CD4-positive, alpha-beta memory T cell (primary cell): ENCODE measurements at regions not wholly inside any gene's neighbourhood (a gene's known extent, or its start where the extent isn't known, plus 50 kb on each side); places are given as distances from the start of the nearest gene placed in this dataset.
"Not testable (repeated sequence)": the region's sequence is repeated elsewhere in the genome, so short reads cannot be mapped to it uniquely, and the experiment has no call there.

Source experiments
- CTCF ChIA-PET: fragments of 350-600 bp; sonication (Branson Sonifier 250); formaldehyde crosslinking; loops from one replicate; lab custom pipeline; 2021; ENCODE audit warnings: inconsistent platforms; ENCODE audit not compliant: partially characterized antibody; lab: Charles Lee
- POLR2A ChIA-PET: fragments of 350-600 bp; sonication (Branson Sonifier 250); formaldehyde crosslinking; loops from one replicate; lab custom pipeline; 2021; ENCODE audit not compliant: partially characterized antibody; lab: Charles Lee
- DNase-seq, 5 donors: peaks; one replicate each; pipeline versions ENCODE4 v3.0.0 to v3.0.0-alpha.2; 2020 to 2022; ENCODE audit warnings: mixed read lengths in 1 of 5
- H3K27ac ChIP-seq: one replicate; pipeline ENCODE4 v1.7.0; 2013; ENCODE audit warnings: low read depth, low read length
- H3K27me3 ChIP-seq: 2 replicates; pipeline ENCODE4 v1.7.0; 2013; ENCODE audit warnings: mild to moderate bottlenecking, low read length, moderate library complexity; ENCODE audit not compliant: insufficient read depth
- H3K36me3 ChIP-seq: 2 replicates; pipeline ENCODE4 v1.7.0; 2013; ENCODE audit warnings: mild to moderate bottlenecking, low read length, moderate library complexity; ENCODE audit not compliant: insufficient read depth
- H3K4me1 ChIP-seq: 2 replicates; pipeline ENCODE4 v1.7.0; 2013; ENCODE audit warnings: mild to moderate bottlenecking, low read length, moderate library complexity; ENCODE audit not compliant: insufficient read depth
- H3K4me3 ChIP-seq, 2 donors: one replicate each; pipeline ENCODE4 v1.7.0; 2013; ENCODE audit warnings: low read length in 2 of 2, mild to moderate bottlenecking in 1 of 2
- H3K9me3 ChIP-seq, 2 donors: one replicate each; pipeline ENCODE4 v1.7.0; 2013; ENCODE audit warnings: low read length in 2 of 2, control low read depth in 1 of 2; ENCODE audit not compliant: control insufficient read depth in 1 of 2
- H3K27ac Mint-ChIP-seq, 7 donors: one replicate each; pipeline ENCODE4 v1.8.0; 2020 to 2021; ENCODE audit warnings: mixed read lengths in 7 of 7, mild to moderate bottlenecking in 6 of 7, inconsistent platforms in 3 of 7, moderate library complexity in 3 of 7
- H3K27me3 Mint-ChIP-seq, 2 donors: one replicate each; pipeline ENCODE4 v1.8.0; 2020 to 2021; ENCODE audit warnings: mixed read lengths in 2 of 2
- H3K36me3 Mint-ChIP-seq, 2 donors: one replicate each; pipeline ENCODE4 v1.8.0; 2020 to 2021; ENCODE audit warnings: mixed read lengths in 2 of 2, inconsistent platforms in 1 of 2, mild to moderate bottlenecking in 1 of 2
- H3K4me1 Mint-ChIP-seq, 4 donors: one replicate each; pipeline ENCODE4 v1.8.0; 2020 to 2021; ENCODE audit warnings: mixed read lengths in 4 of 4, mild to moderate bottlenecking in 1 of 4
- H3K4me3 Mint-ChIP-seq, 8 donors: one replicate each; pipeline ENCODE4 v1.8.0; 2020 to 2021; ENCODE audit warnings: mixed read lengths in 8 of 8, mild to moderate bottlenecking in 7 of 8, moderate library complexity in 6 of 8, inconsistent platforms in 3 of 8
- H3K9me3 Mint-ChIP-seq, 8 donors: one replicate each; pipeline ENCODE4 v1.8.0; 2020 to 2021; ENCODE audit warnings: mixed read lengths in 8 of 8, mild to moderate bottlenecking in 5 of 8, inconsistent platforms in 3 of 8, moderate library complexity in 1 of 8
- intact Hi-C: fragments of 100-400 bp; cut with micrococcal nuclease; formaldehyde crosslinking; loops from one replicate; pipeline ENCODE4 v1.15.1; 2023

- intact Hi-C loops = no loop called here
- H3K27me3 ChIP-seq = no peaks in the 10 kb centered on the region
- Mint-ChIP-seq H3K4me1 (no peaks in the 10 kb centered on the region), H3K9me3 (peaks cover 0 to 2% (median 0%) of the 10 kb centered on the region in 8 donors), H3K27ac (no peak overlapping the region), H3K36me3 (no peaks in the 10 kb centered on the region), H3K4me3 (no peak overlapping the region), H3K27me3 (peaks cover 0 to 1% of the 10 kb centered on the region in 2 donors)
- ChIA-PET CTCF (interaction anchor here (0.5 kb wide), 1 partner anchor 67 kb away, joined by 3 read pairs; no protein-coding TSS in a partner anchor), POLR2A (no interaction called here)
- H3K4me1 ChIP-seq = no peaks in the 10 kb centered on the region
- no peak overlapping the region for H3K4me3 ChIP-seq
- no peak overlapping the region for H3K27ac ChIP-seq
- H3K9me3 ChIP-seq = no peaks in the 10 kb centered on the region
- H3K36me3 ChIP-seq = no peaks in the 10 kb centered on the region
- no peak for DNase-seq
Measured at GRCh38 chr13:30065181-30065580, 214.8 kb upstream of the UBL3 start.

GRCh38 chr13:30063892-30064291 lies 213.5 kb upstream of the UBL3 start:
- CTCF ChIA-PET = no interaction called here
- H3K4me1 ChIP-seq = no peaks in the 10 kb centered on the region
- DNase-seq = no peak
- Mint-ChIP-seq H3K27me3 (peaks cover 0 to 1% of the 10 kb centered on the region in 2 donors), H3K27ac (peak overlapping the region in 1 of 7 donors; percentile 12), H3K36me3 (no peaks in the 10 kb centered on the region), H3K4me3 (no peak overlapping the region), H3K4me1 (no peaks in the 10 kb centered on the region), H3K9me3 (peaks cover 0 to 15% (median 2%) of the 10 kb centered on the region in 8 donors)
- no peaks in the 10 kb centered on the region for H3K27me3 ChIP-seq
- POLR2A ChIA-PET = no interaction called here
- intact Hi-C loops = no loop called here
- no peaks in the 10 kb centered on the region for H3K9me3 ChIP-seq
- H3K36me3 ChIP-seq = no peaks in the 10 kb centered on the region
- H3K4me3 ChIP-seq = no peak overlapping the region
- no peak overlapping the region for H3K27ac ChIP-seq

- H3K4me1 ChIP-seq = no peaks in the 10 kb centered on the region
- Mint-ChIP-seq H3K27me3 (peaks cover 0 to 1% of the 10 kb centered on the region in 2 donors), H3K4me3 (no peak overlapping the region), H3K36me3 (no peaks in the 10 kb centered on the region), H3K27ac (no peak overlapping the region), H3K9me3 (peaks cover 0 to 28% (median 9%) of the 10 kb centered on the region in 8 donors), H3K4me1 (no peaks in the 10 kb centered on the region)
- no peak overlapping the region for H3K4me3 ChIP-seq
- no peaks in the 10 kb centered on the region for H3K9me3 ChIP-seq
- H3K27me3 ChIP-seq = no peaks in the 10 kb centered on the region
- H3K36me3 ChIP-seq = no peaks in the 10 kb centered on the region
- CTCF ChIA-PET = interaction anchor here (0.5 kb wide), 1 partner anchor 178 kb away, joined by 3 read pairs; no protein-coding TSS in a partner anchor
- intact Hi-C loops = no loop called here
- no peak overlapping the region for H3K27ac ChIP-seq
- no peak for DNase-seq
- POLR2A ChIA-PET = no interaction called here
Measured at GRCh38 chr13:30061217-30061616, 210.8 kb upstream of the UBL3 start.

GRCh38 chr13:30058429-30058828 lies 208.0 kb upstream of the UBL3 start:
- CTCF ChIA-PET = no interaction called here
- H3K4me3 Mint-ChIP-seq = no peak overlapping the region
- POLR2A ChIA-PET = no interaction called here

GRCh38 chr13:30054546-30054945 lies 204.1 kb upstream of the UBL3 start:
- POLR2A ChIA-PET = not testable (repeated sequence)

More at GRCh38 chr13:30058429-30058828, 208.0 kb upstream of the UBL3 start:
- peaks cover 0 to 28% (median 9%) of the 10 kb centered on the region in 8 donors for H3K9me3 Mint-ChIP-seq
- no peak overlapping the region for H3K27ac Mint-ChIP-seq
- Histone ChIP-seq H3K27ac (no peak overlapping the region), H3K36me3 (no peaks in the 10 kb centered on the region), H3K4me3 (no peak overlapping the region), H3K4me1 (no peaks in the 10 kb centered on the region), H3K27me3 (no peaks in the 10 kb centered on the region), H3K9me3 (no peaks in the 10 kb centered on the region)
- no peaks in the 10 kb centered on the region for H3K4me1 Mint-ChIP-seq
- DNase-seq = no peak
- intact Hi-C loops = no loop called here
- H3K27me3 Mint-ChIP-seq = peaks cover 0 to 4% of the 10 kb centered on the region in 2 donors
- H3K36me3 Mint-ChIP-seq = peaks cover 0 to 4% of the 10 kb centered on the region in 2 donors

GRCh38 chr13:30053939-30054338 lies 203.5 kb upstream of the UBL3 start:
- Mint-ChIP-seq H3K4me3 (no peak overlapping the region), H3K27ac (no peak overlapping the region), H3K36me3 (peaks cover 0 to 4% of the 10 kb centered on the region in 2 donors), H3K27me3 (peaks cover 0 to 5% of the 10 kb centered on the region in 2 donors), H3K9me3 (peaks cover 0 to 14% (median 4%) of the 10 kb centered on the region in 8 donors), H3K4me1 (peaks cover 8 to 11% (median 9%) of the 10 kb centered on the region in 4 donors)
- DNase-seq = no peak
- Histone ChIP-seq H3K27me3 (no peaks in the 10 kb centered on the region), H3K36me3 (no peaks in the 10 kb centered on the region), H3K4me1 (peaks cover 7% of the 10 kb centered on the region), H3K4me3 (no peak overlapping the region), H3K9me3 (no peaks in the 10 kb centered on the region), H3K27ac (no peak overlapping the region)
- CTCF ChIA-PET = interaction anchor here (1.0 to 1.3 kb wide), 4 partner anchors 10 to 130 kb away, joined by 3 read pairs; no protein-coding TSS in a partner anchor
- POLR2A ChIA-PET = no interaction called here
- intact Hi-C loops = no loop called here

More at GRCh38 chr13:30054546-30054945, 204.1 kb upstream of the UBL3 start:
- intact Hi-C loops, H3K27ac ChIP-seq, DNase-seq, H3K27me3 Mint-ChIP-seq, H3K4me3 ChIP-seq, H3K27me3 ChIP-seq, H3K9me3 ChIP-seq, H3K4me3 Mint-ChIP-seq, H3K4me1 Mint-ChIP-seq, H3K27ac Mint-ChIP-seq, H3K36me3 ChIP-seq, H3K36me3 Mint-ChIP-seq, H3K4me1 ChIP-seq: not testable (repeated sequence)
- peaks cover 0 to 20% (median 6%) of the 10 kb centered on the region in 8 donors for H3K9me3 Mint-ChIP-seq
- CTCF ChIA-PET = interaction anchor here (1.0 to 1.3 kb wide), 4 partner anchors 11 to 131 kb away, joined by 3 read pairs; no protein-coding TSS in a partner anchor

GRCh38 chr13:30052120-30052519 lies 201.7 kb upstream of the UBL3 start:
- Histone ChIP-seq H3K4me3 (no peak overlapping the region), H3K4me1 (peaks cover 17% of the 10 kb centered on the region), H3K27me3 (no peaks in the 10 kb centered on the region), H3K27ac (no peak overlapping the region), H3K36me3 (no peaks in the 10 kb centered on the region), H3K9me3 (no peaks in the 10 kb centered on the region)
- intact Hi-C loops = no loop called here
- no peak for DNase-seq
- ChIA-PET CTCF (interaction anchor here (0.9 kb wide), 1 partner anchor 115 kb away, joined by 3 read pairs; no protein-coding TSS in a partner anchor), POLR2A (interaction anchor here (0.8 to 1.3 kb wide), 2 partner anchors 116 to 130 kb away, joined by 3 to 4 read pairs; no protein-coding TSS in a partner anchor)
- Mint-ChIP-seq H3K4me3 (peak overlapping the region in 4 of 8 donors; percentile 22 to 61 (median 34)), H3K9me3 (peaks cover 0 to 4% (median 3%) of the 10 kb centered on the region in 8 donors), H3K4me1 (peaks cover 17 to 24% (median 23%) of the 10 kb centered on the region in 4 donors), H3K27ac (peak overlapping the region in 2 of 7 donors; percentile 8 to 38), H3K27me3 (peaks cover 0 to 5% of the 10 kb centered on the region in 2 donors), H3K36me3 (peaks cover 0 to 4% of the 10 kb centered on the region in 2 donors)
